HCT116 (cell line): ENCODE measurements at regions not wholly inside any gene's neighbourhood (a gene's known extent, or its start where the extent isn't known, plus 50 kb on each side); places are given as distances from the start of the nearest gene placed in this dataset.

ENCODE experiments used
- ATAC-seq: fragments of 200-7000 bp; cut with Tn5 transposase; 2 replicates; pipeline ENCODE4 v1.9.1; 2020; ENCODE audit warnings: mild to moderate bottlenecking, moderate library complexity
- BruUV-seq: library from RNA; stranded (reverse); fragments of 400-500 nt; replicated peaks from 2 replicates; lab custom pipeline; 2021; lab: Mats Ljungman, UMichigan
- CTCF ChIA-PET: fragments of 300-600 bp; sonication (Branson Sonifier 250); formaldehyde crosslinking; loops from one replicate; lab custom pipeline; 2021; ENCODE audit warnings: antibody characterized with exemption; lab: Charles Lee
- POLR2A ChIA-PET: fragments of 300-600, 350-600 bp; sonication (Branson Sonifier 250); formaldehyde crosslinking; loops from one replicate; lab custom pipeline; 2021; ENCODE audit warnings: antibody characterized with exemption; lab: Charles Lee
- RAD21 ChIA-PET, 2 experiments: fragments of 300-600 bp; sonication (Branson Sonifier 250); formaldehyde crosslinking; loops; one replicate each; lab custom pipeline; 2023; ENCODE audit warnings: low total read pairs in 2 of 2; ENCODE audit not compliant: uncharacterized antibody in 2 of 2, unreplicated experiment in 2 of 2, low non-redundant PET in 1 of 2; lab: Charles Lee
- DNase-seq: peaks from one replicate; pipeline ENCODE4 v3.0.0-alpha.2; 2010; ENCODE audit warnings: low read depth, low spot score
- H2AFZ ChIP-seq: fragments of 200-600 bp; shearing (Covaris generic), sonication (generic); 2 replicates; pipeline ENCODE4 v1.6.1; 2017; ENCODE audit warnings: low read depth, mixed run types, mixed read lengths, antibody characterized with exemption, low read length; ENCODE audit not compliant: poor library complexity, severe bottlenecking
- H3K27ac ChIP-seq: 2 replicates; pipeline ENCODE4 v1.5.1; 2012; ENCODE audit warnings: low read depth, low read length
- H3K27me3 ChIP-seq: fragments of 200-600 bp; sonication (generic); 2 replicates; pipeline ENCODE4 v1.6.1; 2016; ENCODE audit warnings: mixed run types, low read length, mixed read lengths; ENCODE audit not compliant: insufficient read depth
- H3K36me3 ChIP-seq, 2 experiments: fragments of 200-500 bp in 1 of 2; fragments of 200-600 bp in 1 of 2; sonication (Bioruptor generic) in 1 of 2; sonication (generic) in 1 of 2; 2 replicates each; pipeline versions ENCODE4 v1.5.1 to v1.6.1; 2014 to 2016; ENCODE audit warnings: low read length in 2 of 2, inconsistent platforms in 1 of 2, mixed read lengths in 1 of 2, mixed run types in 1 of 2; ENCODE audit not compliant: insufficient read depth in 2 of 2, control insufficient read depth in 1 of 2
- H3K4me1 ChIP-seq, 2 experiments: fragments of 200-600 bp in 1 of 2; sonication (generic) in 1 of 2; 2 replicates each; pipeline versions ENCODE4 v1.5.1 to v1.6.1; 2012 to 2017; ENCODE audit warnings: low read length in 2 of 2, inconsistent platforms in 1 of 2, mild to moderate bottlenecking in 1 of 2, mixed read lengths in 1 of 2, mixed run types in 1 of 2, moderate library complexity in 1 of 2; ENCODE audit not compliant: insufficient read depth in 2 of 2, control insufficient read depth in 1 of 2
- H3K4me2 ChIP-seq: fragments of 200-600 bp; sonication (generic); 2 replicates; pipeline ENCODE4 v1.6.1; 2017; ENCODE audit warnings: mixed run types, low read length, mixed read lengths
- H3K4me3 ChIP-seq, 2 experiments: fragments of 200-600 bp in 1 of 2; sonication (generic) in 1 of 2; replicated peaks in 1 of 2; 2 replicates each; pipeline ENCODE4 v1.5.1; 2011 to 2016; ENCODE audit warnings: low read length in 2 of 2, control low read depth in 1 of 2, low read depth in 1 of 2, mild to moderate bottlenecking in 1 of 2, mixed read lengths in 1 of 2, mixed run types in 1 of 2
- H3K79me2 ChIP-seq: fragments of 200-600 bp; sonication (generic); 2 replicates; pipeline ENCODE4 v1.6.1; 2017; ENCODE audit warnings: mild to moderate bottlenecking, mixed run types, low read length, moderate library complexity, mixed read lengths; ENCODE audit not compliant: insufficient read depth
- H3K9ac ChIP-seq: fragments of 200-600 bp; sonication (generic); 2 replicates; pipeline ENCODE4 v1.6.1; 2016; ENCODE audit warnings: low read length, mixed read lengths
- H3K9me2 ChIP-seq: fragments of 200-600 bp; sonication (generic), shearing (Covaris generic); 2 replicates; pipeline ENCODE4 v1.6.1; 2017; ENCODE audit warnings: mixed run types, mild to moderate bottlenecking, moderate library complexity; ENCODE audit not compliant: insufficient read depth
- H3K9me3 ChIP-seq, 2 experiments: fragments of 200-500 bp in 1 of 2; fragments of 200-600 bp in 1 of 2; sonication (Bioruptor generic) in 1 of 2; sonication (generic) in 1 of 2; 2 replicates each; pipeline ENCODE4 v1.6.1; 2014 to 2017; ENCODE audit warnings: low read length in 2 of 2, mixed read lengths in 2 of 2, inconsistent platforms in 1 of 2, low read depth in 1 of 2, mild to moderate bottlenecking in 1 of 2, mixed run types in 1 of 2, moderate library complexity in 1 of 2; ENCODE audit not compliant: control insufficient read depth in 1 of 2, insufficient read depth in 1 of 2
- H4K20me1 ChIP-seq: fragments of 200-600 bp; sonication (generic), shearing (Covaris generic); 2 replicates; pipeline ENCODE4 v1.6.1; 2017; ENCODE audit warnings: mixed run types, mild to moderate bottlenecking, moderate library complexity; ENCODE audit not compliant: insufficient read depth
- ATF3 ChIP-seq: IDR thresholded peaks from 2 replicates; pipeline ENCODE4 v1.6.1; 2012
- POLR2AphosphoS5 ChIP-seq: IDR thresholded peaks from 2 replicates; pipeline ENCODE4 v1.6.1; 2011; ENCODE audit warnings: mild to moderate bottlenecking, low read depth, low read length, moderate library complexity
- SP1 ChIP-seq: IDR thresholded peaks from 2 replicates; pipeline ENCODE4 v1.6.1; 2012; ENCODE audit warnings: low read depth
- YY1 ChIP-seq: IDR thresholded peaks from 2 replicates; pipeline ENCODE4 v1.6.1; 2011; ENCODE audit warnings: low read length, low read depth, moderate library complexity, mild to moderate bottlenecking; ENCODE audit not compliant: insufficient replicate concordance; ENCODE audit errors: extremely low read depth
- intact Hi-C: fragments of 100-400 bp; cut with micrococcal nuclease; formaldehyde crosslinking; loops from 2 replicates; pipeline ENCODE4 v1.10.0; 2022
- TF ChIP-seq, protein P1 (sequence below): IDR thresholded peaks from 2 replicates; pipeline ENCODE4 v1.6.1; 2012; ENCODE audit warnings: low read depth

DNA sequence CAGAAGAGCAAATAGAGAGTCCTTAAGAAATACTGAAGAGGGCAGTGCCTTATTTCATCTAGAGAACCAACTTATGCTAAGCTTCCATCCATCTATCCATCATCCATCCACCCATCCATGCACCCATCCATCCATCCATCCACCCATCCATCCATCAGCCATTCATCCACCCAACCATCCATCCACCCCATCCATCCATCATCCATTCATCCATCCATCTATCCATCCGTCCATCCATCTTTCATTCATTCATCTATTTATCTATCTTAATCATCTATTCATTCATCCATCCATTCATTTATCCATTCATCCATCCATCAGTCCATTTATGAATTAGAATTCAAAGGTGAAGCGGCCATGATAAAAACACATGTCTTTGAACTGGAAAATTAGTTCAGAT lies 171.5 kb upstream of the FMN2 start (continued):
- TF ChIP-seq, protein P1, sequence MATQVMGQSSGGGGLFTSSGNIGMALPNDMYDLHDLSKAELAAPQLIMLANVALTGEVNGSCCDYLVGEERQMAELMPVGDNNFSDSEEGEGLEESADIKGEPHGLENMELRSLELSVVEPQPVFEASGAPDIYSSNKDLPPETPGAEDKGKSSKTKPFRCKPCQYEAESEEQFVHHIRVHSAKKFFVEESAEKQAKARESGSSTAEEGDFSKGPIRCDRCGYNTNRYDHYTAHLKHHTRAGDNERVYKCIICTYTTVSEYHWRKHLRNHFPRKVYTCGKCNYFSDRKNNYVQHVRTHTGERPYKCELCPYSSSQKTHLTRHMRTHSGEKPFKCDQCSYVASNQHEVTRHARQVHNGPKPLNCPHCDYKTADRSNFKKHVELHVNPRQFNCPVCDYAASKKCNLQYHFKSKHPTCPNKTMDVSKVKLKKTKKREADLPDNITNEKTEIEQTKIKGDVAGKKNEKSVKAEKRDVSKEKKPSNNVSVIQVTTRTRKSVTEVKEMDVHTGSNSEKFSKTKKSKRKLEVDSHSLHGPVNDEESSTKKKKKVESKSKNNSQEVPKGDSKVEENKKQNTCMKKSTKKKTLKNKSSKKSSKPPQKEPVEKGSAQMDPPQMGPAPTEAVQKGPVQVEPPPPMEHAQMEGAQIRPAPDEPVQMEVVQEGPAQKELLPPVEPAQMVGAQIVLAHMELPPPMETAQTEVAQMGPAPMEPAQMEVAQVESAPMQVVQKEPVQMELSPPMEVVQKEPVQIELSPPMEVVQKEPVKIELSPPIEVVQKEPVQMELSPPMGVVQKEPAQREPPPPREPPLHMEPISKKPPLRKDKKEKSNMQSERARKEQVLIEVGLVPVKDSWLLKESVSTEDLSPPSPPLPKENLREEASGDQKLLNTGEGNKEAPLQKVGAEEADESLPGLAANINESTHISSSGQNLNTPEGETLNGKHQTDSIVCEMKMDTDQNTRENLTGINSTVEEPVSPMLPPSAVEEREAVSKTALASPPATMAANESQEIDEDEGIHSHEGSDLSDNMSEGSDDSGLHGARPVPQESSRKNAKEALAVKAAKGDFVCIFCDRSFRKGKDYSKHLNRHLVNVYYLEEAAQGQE: no peak

GRCh38 chr1:239922778-239923522 lies 168.7 kb upstream of the FMN2 start:
- TF ChIP-seq POLR2AphosphoS5: no peak
- no peak for TF ChIP-seq SP1
- TF ChIP-seq ATF3: no peak
- TF ChIP-seq YY1: no peak

More at GRCh38 chr1:239922778-239923522, 168.7 kb upstream of the FMN2 start:
- intact Hi-C loops: no loop called here
- no peaks in the 10 kb centered on the region for H3K27me3 ChIP-seq
- ATAC-seq: no peak
- POLR2A ChIA-PET: no interaction called here
- no peak overlapping the region for H3K4me2 ChIP-seq
- DNase-seq: no peak
- no peak overlapping the region for H2AFZ ChIP-seq
- H3K36me3 ChIP-seq: no peaks in the 10 kb centered on the region
- no peaks in the 10 kb centered on the region for H3K9me2 ChIP-seq
- no peaks in the 10 kb centered on the region for H3K79me2 ChIP-seq
- no TSS peak for BruUV-seq
- H3K27ac ChIP-seq: no peak overlapping the region
- no peaks in the 10 kb centered on the region for H4K20me1 ChIP-seq
- RAD21 ChIA-PET: no interaction called here
- no peak overlapping the region for H3K9ac ChIP-seq
- peaks cover 0 to 12% of the 10 kb centered on the region in 2 experiments; a peak in 2 of 4 replicates for H3K9me3 ChIP-seq
- H3K4me1 ChIP-seq: no peaks in the 10 kb centered on the region
- no peak overlapping the region for H3K4me3 ChIP-seq
- CTCF ChIA-PET: no interaction called here
